Liver (tissue), 8 donors: ENCODE measurements at regions not wholly inside any gene's neighbourhood (a gene's known extent, or its start where the extent isn't known, plus 50 kb on each side); places are given as distances from the start of the nearest gene placed in this dataset.

Source experiments
- DNase-seq: peaks from one replicate; pipeline ENCODE4 v3.0.0-alpha.2; 2017; ENCODE audit warnings: low spot score
- H3K27ac ChIP-seq, 2 donors: one replicate each; pipeline ENCODE4 v1.7.0; 2013; ENCODE audit warnings: inconsistent platforms in 2 of 2, low read length in 2 of 2, control low read depth in 1 of 2, low read depth in 1 of 2, mild to moderate bottlenecking in 1 of 2
- H3K27me3 ChIP-seq, 4 donors: one replicate each; pipeline versions ENCODE4 v1.6.1 to v1.7.0; 2013; ENCODE audit warnings: low read length in 3 of 4, inconsistent platforms in 1 of 4, mild to moderate bottlenecking in 1 of 4, moderate library complexity in 1 of 4; ENCODE audit not compliant: control insufficient read depth in 4 of 4, insufficient read depth in 4 of 4
- H3K36me3 ChIP-seq, 4 donors: one replicate each; pipeline versions ENCODE4 v1.6.1 to v1.7.0; 2013; ENCODE audit warnings: low read length in 3 of 4, mild to moderate bottlenecking in 3 of 4, low read depth in 1 of 4, moderate library complexity in 1 of 4; ENCODE audit not compliant: control insufficient read depth in 4 of 4, insufficient read depth in 3 of 4
- H3K4me1 ChIP-seq, 4 donors: one replicate each; pipeline versions ENCODE4 v1.6.1 to v1.7.0; 2013; ENCODE audit warnings: low read length in 3 of 4, mild to moderate bottlenecking in 3 of 4, moderate library complexity in 1 of 4; ENCODE audit not compliant: control insufficient read depth in 4 of 4, insufficient read depth in 4 of 4
- H3K4me3 ChIP-seq, 3 donors: one replicate each; pipeline versions ENCODE4 v1.6.1 to v1.7.0; 2013; ENCODE audit warnings: low read length in 3 of 3, control low read depth in 1 of 3, low read depth in 1 of 3, mild to moderate bottlenecking in 1 of 3
- H3K9ac ChIP-seq, 2 donors: one replicate each; pipeline ENCODE4 v1.7.0; 2013; ENCODE audit warnings: low read length in 2 of 2, mild to moderate bottlenecking in 2 of 2, moderate library complexity in 2 of 2, control low read depth in 1 of 2, low read depth in 1 of 2
- H3K9me3 ChIP-seq, 4 donors: one replicate each; pipeline versions ENCODE4 v1.6.1 to v1.7.0; 2013; ENCODE audit warnings: low read length in 3 of 4; ENCODE audit not compliant: control insufficient read depth in 4 of 4
- ATF3 ChIP-seq: IDR thresholded peaks from 2 replicates; pipeline ENCODE4 v1.6.1; 2016; ENCODE audit warnings: antibody characterized with exemption
- CTCF ChIP-seq: fragments of 150-350 bp; IDR thresholded peaks from 2 replicates; pipeline ENCODE4 v1.5.1; 2017; ENCODE audit warnings: improper control_type of control experiment, low read depth, low read length; ENCODE audit not compliant: missing input control
- EGR1 ChIP-seq, 2 donors: IDR thresholded peaks; 2 replicates each; pipeline ENCODE4 v1.6.1; 2016 to 2018; ENCODE audit warnings: antibody characterized with exemption in 2 of 2, low read depth in 2 of 2
- FOXA1 ChIP-seq: IDR thresholded peaks from 2 replicates; pipeline ENCODE4 v1.6.1; 2016; ENCODE audit warnings: antibody characterized with exemption
- FOXA2 ChIP-seq: IDR thresholded peaks from 2 replicates; pipeline ENCODE4 v1.6.1; 2016; ENCODE audit warnings: antibody characterized with exemption
- GABPA ChIP-seq, 2 donors: IDR thresholded peaks in 1 of 2; conservative IDR thresholded peaks in 1 of 2; 2 replicates each; pipeline ENCODE4 v1.6.1; 2016; ENCODE audit warnings: antibody characterized with exemption in 2 of 2, mild to moderate bottlenecking in 1 of 2, moderate library complexity in 1 of 2
- HNF4G ChIP-seq: IDR thresholded peaks from 2 replicates; pipeline ENCODE4 v1.6.1; 2016; ENCODE audit warnings: antibody characterized with exemption
- JUND ChIP-seq, 2 donors: IDR thresholded peaks; 2 replicates each; pipeline ENCODE4 v1.6.1; 2016; ENCODE audit warnings: antibody characterized with exemption in 2 of 2
- MAX ChIP-seq: IDR thresholded peaks from 2 replicates; pipeline ENCODE4 v1.6.1; 2016; ENCODE audit warnings: antibody characterized with exemption
- NR2F2 ChIP-seq: IDR thresholded peaks from 2 replicates; pipeline ENCODE4 v1.6.1; 2016; ENCODE audit warnings: antibody characterized with exemption
- RAD21 ChIP-seq, 2 donors: IDR thresholded peaks; 2 replicates each; pipeline ENCODE4 v1.6.1; 2016; ENCODE audit warnings: antibody characterized with exemption in 2 of 2, mild to moderate bottlenecking in 2 of 2
- REST ChIP-seq: IDR thresholded peaks from 2 replicates; pipeline ENCODE4 v1.6.1; 2016; ENCODE audit warnings: antibody characterized with exemption, mild to moderate bottlenecking
- RXRA ChIP-seq, 2 donors: IDR thresholded peaks; 2 replicates each; pipeline ENCODE4 v1.6.1; 2017 to 2018; ENCODE audit warnings: antibody characterized with exemption in 2 of 2, mild to moderate bottlenecking in 1 of 2
- SP1 ChIP-seq: IDR thresholded peaks from 2 replicates; pipeline ENCODE4 v1.6.1; 2018; ENCODE audit warnings: antibody characterized with exemption, mild to moderate bottlenecking
- TAF1 ChIP-seq: conservative IDR thresholded peaks from 2 replicates; pipeline ENCODE4 v1.6.1; 2016; ENCODE audit warnings: antibody characterized with exemption, mild to moderate bottlenecking
- YY1 ChIP-seq: IDR thresholded peaks from 2 replicates; pipeline ENCODE4 v1.6.1; 2016; ENCODE audit warnings: antibody characterized with exemption, mild to moderate bottlenecking
- ZBTB33 ChIP-seq: IDR thresholded peaks from 2 replicates; pipeline ENCODE4 v1.6.1; 2016; ENCODE audit warnings: antibody characterized with exemption
- WGBS: extraction: QIAGEN DNeasy Blood & Tissue Kit; methylation state at CpG from one replicate; pipeline ENCODE4 v1.1.7; 2013; 5-methylcytosine and 5-hydroxymethylcytosine counted together
- donor health status: healthy.
- donor health status: healthy.
- donor health status: healthy.
- donor health status: healthy.
- donor health status: healthy.

- WGBS: 32% methylated on average over 2 of the region's 2 CpGs
- Histone ChIP-seq H3K27ac (no peak overlapping the region), H3K36me3 (no peaks in the 10 kb centered on the region), H3K27me3 (no peaks in the 10 kb centered on the region), H3K9ac (no peak overlapping the region), H3K4me3 (no peak overlapping the region), H3K4me1 (peaks cover 0 to 6% (median 0%) of the 10 kb centered on the region in 4 donors), H3K9me3 (peaks cover 0 to under 1% (median 0%) of the 10 kb centered on the region in 4 donors)
- TF ChIP-seq FOXA1 (no peak), NR2F2 (no peak), SP1 (no peak), RAD21 (IDR thresholded peaks at IDR 0.05) (no peak), FOXA2 (no peak), YY1 (no peak), HNF4G (no peak), CTCF (no peak), TAF1 (no peak), ZBTB33 (no peak), ATF3 (no peak)
- no peak for DNase-seq
Measured at GRCh38 chr18:3395466-3395865, 54.5 kb upstream of the TGIF1 start.

GRCh38 chr18:3397031-3397750 is 52.8 kb upstream of the TGIF1 start:
- H3K36me3 ChIP-seq: no peaks in the 10 kb centered on the region
- H3K4me1 ChIP-seq: peaks cover 0 to 6% (median 0%) of the 10 kb centered on the region in 4 donors
- 81% methylated on average over 7 of the region's 7 CpGs for WGBS
- no peak overlapping the region for H3K4me3 ChIP-seq
- no peak for DNase-seq
- H3K9ac ChIP-seq: no peak overlapping the region
- H3K27ac ChIP-seq: no peak overlapping the region
- no peaks in the 10 kb centered on the region for H3K27me3 ChIP-seq
- H3K9me3 ChIP-seq: peaks cover 0 to 2% (median 0%) of the 10 kb centered on the region in 4 donors
- no peak for TF ChIP-seq YY1
- TF ChIP-seq JUND (IDR thresholded peaks at IDR 0.05): no peak

- H3K9me3 ChIP-seq: peaks cover 0 to 2% (median 0%) of the 10 kb centered on the region in 4 donors
- peaks cover 0 to 6% (median 0%) of the 10 kb centered on the region in 4 donors for H3K4me1 ChIP-seq
- no peak for DNase-seq
- H3K4me3 ChIP-seq: no peak overlapping the region
- no peak overlapping the region for H3K9ac ChIP-seq
- H3K36me3 ChIP-seq: no peaks in the 10 kb centered on the region
- WGBS: 70% methylated on average over 2 of the region's 2 CpGs
- H3K27ac ChIP-seq: no peak overlapping the region
- no peaks in the 10 kb centered on the region for H3K27me3 ChIP-seq
- TF ChIP-seq NR2F2: no peak
- TF ChIP-seq RXRA (IDR thresholded peaks at IDR 0.05): no peak
- TF ChIP-seq EGR1 (IDR thresholded peaks at IDR 0.05; ENCODE audit: low read depth in 2 of 2): no peak
- TF ChIP-seq JUND (IDR thresholded peaks at IDR 0.05): no peak
- no peak for TF ChIP-seq MAX
- TF ChIP-seq SP1: no peak
- no peak for TF ChIP-seq REST
- no peak for TF ChIP-seq FOXA1
- no peak for TF ChIP-seq GABPA (IDR thresholded peaks at IDR 0.05 in 1 of 2, conservative IDR thresholded peaks at IDR 0.05 in 1 of 2)
- no peak for TF ChIP-seq YY1
- TF ChIP-seq ZBTB33: no peak
Measured at GRCh38 chr18:3397786-3398185, 52.2 kb upstream of the TGIF1 start.
